Lung (tissue), 11 donors: ENCODE measurements at regions not wholly inside any gene's neighbourhood (a gene's known extent, or its start where the extent isn't known, plus 50 kb on each side); places are given as distances from the start of the nearest gene placed in this dataset.

Experiments used
- ATAC-seq: fragments of 200-7000 bp; cut with Tn5 transposase; one replicate; pipeline ENCODE4 v1.9.1; 2020; ENCODE audit warnings: moderate number of reproducible peaks; ENCODE audit not compliant: insufficient read depth, low FRiP score
- DNase-seq, 3 donors: peaks; one replicate each; pipeline ENCODE4 v3.0.0-alpha.2; 2013 to 2017
- H3K27ac ChIP-seq, 2 donors: one replicate each; pipeline ENCODE4 v1.5.1; 2013; ENCODE audit warnings: mild to moderate bottlenecking in 2 of 2, moderate library complexity in 2 of 2, control low read depth in 1 of 2, inconsistent platforms in 1 of 2, low read depth in 1 of 2, low read length in 1 of 2
- H3K27me3 ChIP-seq, 3 donors: one replicate each; pipeline ENCODE4 v1.5.1; 2013; ENCODE audit warnings: low read length in 2 of 3; ENCODE audit not compliant: control insufficient read depth in 3 of 3, insufficient read depth in 3 of 3
- H3K36me3 ChIP-seq, 4 donors: one replicate each; pipeline ENCODE4 v1.5.1; 2013; ENCODE audit warnings: low read length in 4 of 4, mild to moderate bottlenecking in 1 of 4, moderate library complexity in 1 of 4; ENCODE audit not compliant: control insufficient read depth in 4 of 4, insufficient read depth in 4 of 4
- H3K4me1 ChIP-seq, 5 donors: one replicate each; pipeline ENCODE4 v1.5.1; 2013; ENCODE audit warnings: low read length in 5 of 5, mild to moderate bottlenecking in 2 of 5, moderate library complexity in 1 of 5; ENCODE audit not compliant: control insufficient read depth in 5 of 5, insufficient read depth in 5 of 5
- H3K4me3 ChIP-seq: one replicate; pipeline ENCODE4 v1.5.1; 2013; ENCODE audit warnings: mild to moderate bottlenecking, control low read depth, moderate library complexity
- H3K9ac ChIP-seq, 2 donors: one replicate each; pipeline ENCODE4 v1.5.1; 2013; ENCODE audit warnings: low read length in 2 of 2, control low read depth in 1 of 2; ENCODE audit not compliant: insufficient read depth in 1 of 2
- H3K9me3 ChIP-seq, 4 donors: one replicate each; pipeline ENCODE4 v1.5.1; 2013; ENCODE audit warnings: low read length in 3 of 4, mild to moderate bottlenecking in 1 of 4, moderate library complexity in 1 of 4; ENCODE audit not compliant: control insufficient read depth in 4 of 4, insufficient read depth in 3 of 4
- WGBS, 2 donors: extraction: QIAGEN DNeasy Blood & Tissue Kit; methylation state at CpG; one replicate each; pipeline ENCODE4 v1.1.7; 2013; 5-methylcytosine and 5-hydroxymethylcytosine counted together
- TF ChIP-seq, protein P1 (sequence below): IDR thresholded peaks from 2 replicates; pipeline ENCODE4 v1.5.1; 2012; ENCODE audit warnings: mild to moderate bottlenecking; ENCODE audit errors: control extremely low read depth, extremely low read depth
- donor health status: control.
- donor health status: control.
- donor health status: Bipolar disorder and iron deficiency.
- donor health status: healthy.
- donor health status: DM: yes; HTN: yes; CAD: no.

DNA sequence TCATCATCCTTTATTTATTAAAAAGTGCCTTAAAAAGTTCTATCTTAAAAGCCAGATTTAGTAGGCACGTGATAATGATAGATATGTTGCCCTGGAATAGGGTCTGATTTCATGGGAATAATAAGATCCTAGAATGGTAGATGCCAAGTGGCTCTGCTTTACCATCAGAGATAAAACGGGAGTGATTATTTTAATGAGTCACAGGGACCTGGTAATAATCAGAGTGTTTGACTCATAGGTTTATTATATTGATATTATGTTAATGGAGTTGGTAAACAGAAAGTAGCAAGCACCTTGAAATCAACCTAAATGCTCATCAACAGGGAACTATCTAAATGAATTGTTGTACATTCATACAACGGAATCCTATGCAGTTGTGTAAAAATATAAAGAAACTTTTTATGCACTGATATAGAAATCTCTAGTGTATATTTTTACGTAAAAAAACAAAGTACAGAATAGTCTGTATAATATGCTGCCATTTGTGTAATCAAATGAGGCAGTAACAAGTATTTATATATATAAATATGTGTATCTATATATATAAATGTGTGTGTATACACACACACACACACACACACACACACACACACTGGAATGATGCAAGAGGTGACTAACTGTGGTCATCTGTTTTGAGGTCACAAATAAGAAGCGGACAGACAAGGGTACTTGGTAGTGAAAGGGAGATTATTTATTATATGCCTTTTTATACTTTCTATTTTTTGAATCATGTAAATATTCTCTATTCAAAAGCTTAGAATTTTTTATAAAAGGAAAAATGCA, 78.6 kb upstream of the DYNC1I1 start:
- H3K36me3 ChIP-seq, result no peaks in the 10 kb centered on the region
- ATAC-seq (no peak), DNase-seq (no peak)
- no peaks in the 10 kb centered on the region for H3K9me3 ChIP-seq
- peaks cover 0 to 5% (median 0%) of the 10 kb centered on the region in 5 donors for H3K4me1 ChIP-seq
- no peak overlapping the region for H3K9ac ChIP-seq
- H3K27me3 ChIP-seq, result peaks cover 0 to 4% (median 0%) of the 10 kb centered on the region in 3 donors
- 83 to 85% methylated on average over 5 of the region's 5 CpGs for WGBS, 2 donors
- TF ChIP-seq, protein P1, sequence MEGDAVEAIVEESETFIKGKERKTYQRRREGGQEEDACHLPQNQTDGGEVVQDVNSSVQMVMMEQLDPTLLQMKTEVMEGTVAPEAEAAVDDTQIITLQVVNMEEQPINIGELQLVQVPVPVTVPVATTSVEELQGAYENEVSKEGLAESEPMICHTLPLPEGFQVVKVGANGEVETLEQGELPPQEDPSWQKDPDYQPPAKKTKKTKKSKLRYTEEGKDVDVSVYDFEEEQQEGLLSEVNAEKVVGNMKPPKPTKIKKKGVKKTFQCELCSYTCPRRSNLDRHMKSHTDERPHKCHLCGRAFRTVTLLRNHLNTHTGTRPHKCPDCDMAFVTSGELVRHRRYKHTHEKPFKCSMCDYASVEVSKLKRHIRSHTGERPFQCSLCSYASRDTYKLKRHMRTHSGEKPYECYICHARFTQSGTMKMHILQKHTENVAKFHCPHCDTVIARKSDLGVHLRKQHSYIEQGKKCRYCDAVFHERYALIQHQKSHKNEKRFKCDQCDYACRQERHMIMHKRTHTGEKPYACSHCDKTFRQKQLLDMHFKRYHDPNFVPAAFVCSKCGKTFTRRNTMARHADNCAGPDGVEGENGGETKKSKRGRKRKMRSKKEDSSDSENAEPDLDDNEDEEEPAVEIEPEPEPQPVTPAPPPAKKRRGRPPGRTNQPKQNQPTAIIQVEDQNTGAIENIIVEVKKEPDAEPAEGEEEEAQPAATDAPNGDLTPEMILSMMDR, result no peak
- no peak overlapping the region for H3K4me3 ChIP-seq
- no peak overlapping the region for H3K27ac ChIP-seq

DNA sequence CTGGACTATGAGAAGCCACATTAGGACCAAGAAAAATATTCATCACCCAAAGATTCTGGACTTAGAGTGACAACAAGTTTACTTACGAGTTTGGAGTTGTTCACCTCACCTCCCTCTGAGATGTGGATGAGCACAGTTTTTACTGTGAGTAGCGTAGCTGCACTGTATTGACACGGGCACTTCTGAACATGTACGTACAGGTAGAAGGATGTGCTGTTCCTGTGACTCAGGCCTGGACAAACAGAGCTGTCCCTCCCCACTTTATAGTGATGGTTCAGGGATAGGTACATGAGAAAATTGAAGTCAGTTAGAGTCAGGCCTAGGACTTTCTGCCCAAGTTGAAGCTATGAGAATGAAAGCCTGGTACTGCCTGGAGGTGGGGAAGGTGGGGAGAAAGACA, 80.9 kb upstream of the DYNC1I1 start:
- H3K27me3 ChIP-seq, result peaks cover 0 to 4% (median 0%) of the 10 kb centered on the region in 3 donors
- ATAC-seq, result no peak
- H3K9me3 ChIP-seq, result no peaks in the 10 kb centered on the region
- no peak overlapping the region for H3K27ac ChIP-seq
- no peak overlapping the region for H3K4me3 ChIP-seq
- TF ChIP-seq, protein P1, result no peak
- no peaks in the 10 kb centered on the region for H3K36me3 ChIP-seq
- WGBS, 2 donors, result 68 to 91% methylated on average over 4 of the region's 4 CpGs
- no peak for DNase-seq
- H3K4me1 ChIP-seq, result peaks cover 0 to 6% (median 0%) of the 10 kb centered on the region in 5 donors
- H3K9ac ChIP-seq, result no peak overlapping the region

DNA sequence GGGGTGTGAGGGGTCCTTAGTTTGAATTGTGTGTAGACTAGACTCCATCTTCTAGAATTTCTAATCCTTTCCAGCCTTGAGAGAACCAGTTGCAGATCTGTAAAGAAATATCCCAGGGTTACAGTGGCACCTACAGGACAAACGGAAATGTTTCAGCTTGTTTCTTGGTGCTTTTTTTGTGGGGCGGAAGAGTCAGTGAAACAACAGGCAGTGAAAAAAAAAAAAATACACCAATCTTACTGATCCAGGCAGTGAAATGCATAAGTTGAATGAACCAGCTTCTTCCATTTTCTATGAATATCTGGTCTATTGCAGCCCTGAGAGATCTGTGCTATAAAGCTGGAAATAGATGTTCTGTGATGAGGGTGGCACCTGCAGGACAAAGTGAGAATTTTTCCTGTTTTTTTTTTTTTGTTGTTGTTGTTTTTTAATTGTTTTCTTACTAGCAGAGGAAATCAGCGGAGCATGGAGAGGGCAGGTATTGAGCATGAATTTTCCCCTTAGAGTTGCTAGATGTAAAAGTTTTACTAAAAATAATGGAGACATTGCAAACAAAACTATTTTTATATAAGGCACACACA, 81.9 kb upstream of the DYNC1I1 start:
- ATAC-seq (peak; percentile 68), DNase-seq (peak; percentile 35 to 82 (median 77))
- Histone ChIP-seq H3K9ac (no peak overlapping the region), H3K27ac (no peak overlapping the region), H3K4me1 (peaks cover 0 to 6% (median 0%) of the 10 kb centered on the region in 5 donors), H3K4me3 (no peak overlapping the region), H3K9me3 (no peaks in the 10 kb centered on the region), H3K27me3 (no peaks in the 10 kb centered on the region), H3K36me3 (no peaks in the 10 kb centered on the region)
- TF ChIP-seq, protein P1, result peak; percentile 7
- 2 to 15% methylated on average over 3 of the region's 3 CpGs for WGBS, 2 donors
